ENCODE measurements at regions not wholly inside any gene's neighbourhood (a gene's known extent, or its start where the extent isn't known, plus 50 kb on each side); places are given as distances from the start of the nearest gene placed in this dataset.

DNA sequence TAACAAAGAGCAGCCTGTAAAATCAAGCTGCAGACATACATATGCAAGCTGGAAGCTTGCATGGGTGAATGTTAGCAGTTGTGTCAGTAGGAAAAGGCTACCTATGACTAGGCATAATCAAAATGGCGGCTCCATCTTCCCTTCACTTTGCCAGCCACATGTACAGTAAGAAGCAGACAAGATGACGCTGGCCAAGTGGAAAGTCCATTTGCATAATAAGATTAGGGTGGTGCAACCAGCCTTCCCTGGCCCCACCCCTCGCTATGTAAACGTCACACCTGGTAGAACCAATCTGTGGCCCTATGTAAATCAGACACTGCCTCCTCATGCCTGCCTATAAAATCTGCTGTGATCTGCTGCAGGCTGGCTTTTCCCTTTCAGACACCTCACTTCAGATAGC is 171.9 kb upstream of the USP25 start:
- TF ChIP-seq POLR2AphosphoS5 (IDR thresholded peaks at IDR 0.05; ENCODE audit: borderline replicate concordance, low read depth, low read length): no peak
- no peak for TF ChIP-seq EZH2 (IDR thresholded peaks at IDR 0.05)
- no peak for TF ChIP-seq FOXP2 (optimal IDR thresholded peaks at IDR 0.05; ENCODE audit: control extremely low read depth, extremely low read length, insufficient read depth)

Measured in SK-N-MC (cell line).